HEK293 (cell line): ENCODE measurements at regions not wholly inside any gene's neighbourhood (a gene's known extent, or its start where the extent isn't known, plus 50 kb on each side); places are given as distances from the start of the nearest gene placed in this dataset.
A peak's percentile ranks its signal among the peaks of the same experiment; 100 is the strongest.

Source experiments
- CTCF ChIA-PET: fragments of 350-600 bp; formaldehyde crosslinking; extraction: SDS; loops from one replicate; lab custom pipeline; 2021; ENCODE audit warnings: antibody characterized with exemption; lab: Yijun Ruan, JAX
- POLR2A ChIA-PET: fragments of 300-600 bp; formaldehyde crosslinking; extraction: SDS; loops from one replicate; lab custom pipeline; 2020; ENCODE audit warnings: antibody characterized with exemption, inconsistent platforms; lab: Yijun Ruan, JAX
- H3K27ac ChIP-seq: fragments of 200-500 bp; sonication (Bioruptor generic); 2 replicates; pipeline ENCODE4 v1.5.1; 2014; ENCODE audit warnings: low read depth, low read length, control low read depth, inconsistent platforms; ENCODE audit errors: extremely low read depth
- H3K36me3 ChIP-seq, 2 experiments: fragments of 200-500 bp in 1 of 2; sonication (Bioruptor generic) in 1 of 2; 1 replicate in 1 of 2; 2 replicates in 1 of 2; pipeline ENCODE4 v1.5.1; 2014 to 2017; ENCODE audit warnings: inconsistent platforms in 2 of 2, low read length in 2 of 2; ENCODE audit not compliant: control insufficient read depth in 2 of 2, insufficient read depth in 1 of 2
- H3K4me1 ChIP-seq: fragments of 200-500 bp; sonication (Bioruptor generic); 2 replicates; pipeline ENCODE4 v1.5.1; 2014; ENCODE audit warnings: mild to moderate bottlenecking, low read length, inconsistent platforms; ENCODE audit not compliant: control insufficient read depth, insufficient read depth
- H3K4me3 ChIP-seq: 2 replicates; pipeline ENCODE4 v1.5.1; 2011; ENCODE audit warnings: low read depth, mild to moderate bottlenecking, control low read depth, low read length, moderate library complexity
- H3K9me3 ChIP-seq: fragments of 200-500 bp; sonication (Bioruptor generic); 2 replicates; pipeline ENCODE4 v1.5.1; 2014; ENCODE audit warnings: low read depth, low read length, inconsistent platforms; ENCODE audit not compliant: control insufficient read depth, insufficient read depth
- ZBTB1 ChIP-seq: fragments of 450-650 bp; formaldehyde crosslinking; IDR thresholded peaks from 2 replicates; pipeline ENCODE4 v1.5.1; 2016; ENCODE audit warnings: missing biosample characterization, missing genetic modification characterization
- ZBTB44 ChIP-seq: fragments of 450-650 bp; IDR thresholded peaks from 2 replicates; pipeline ENCODE4 v1.5.1; 2018; ENCODE audit warnings: missing biosample characterization, mild to moderate bottlenecking, missing genetic modification characterization
- ZBTB7A ChIP-seq: fragments of 450-650 bp; formaldehyde crosslinking; IDR thresholded peaks from 2 replicates; pipeline ENCODE4 v1.5.1; 2016; ENCODE audit warnings: low read depth, missing biosample characterization, missing genetic modification characterization
- ZNF146 ChIP-seq: fragments of 450-650 bp; formaldehyde crosslinking; IDR thresholded peaks from 2 replicates; pipeline ENCODE4 v1.5.1; 2016; ENCODE audit warnings: missing biosample characterization, missing genetic modification characterization
- ZNF223 ChIP-seq: fragments of 450-650 bp; formaldehyde crosslinking; IDR thresholded peaks from 2 replicates; pipeline ENCODE4 v1.5.1; 2016; ENCODE audit warnings: missing biosample characterization, missing genetic modification characterization
- ZNF302 ChIP-seq: fragments of 450-650 bp; formaldehyde crosslinking; IDR thresholded peaks from 2 replicates; pipeline ENCODE4 v1.5.1; 2016; ENCODE audit warnings: missing biosample characterization, missing genetic modification characterization, low read depth
- ZNF449 ChIP-seq: fragments of 450-650 bp; formaldehyde crosslinking; IDR thresholded peaks from 2 replicates; pipeline ENCODE4 v1.5.1; 2017; ENCODE audit warnings: missing biosample characterization, mild to moderate bottlenecking, missing genetic modification characterization, moderate library complexity
- ZNF514 ChIP-seq: fragments of 450-650 bp; formaldehyde crosslinking; IDR thresholded peaks from 2 replicates; pipeline ENCODE4 v1.5.1; 2016; ENCODE audit warnings: missing biosample characterization, missing genetic modification characterization
- ZNF701 ChIP-seq: fragments of 450-650 bp; formaldehyde crosslinking; IDR thresholded peaks from 2 replicates; pipeline ENCODE4 v1.5.1; 2016; ENCODE audit warnings: missing biosample characterization, missing genetic modification characterization
- ZNF747 ChIP-seq: fragments of 450-650 bp; formaldehyde crosslinking; IDR thresholded peaks from 2 replicates; pipeline ENCODE4 v1.5.1; 2016; ENCODE audit warnings: missing biosample characterization, missing genetic modification characterization
- ZNF768 ChIP-seq: fragments of 450-650 bp; formaldehyde crosslinking; IDR thresholded peaks from 2 replicates; pipeline ENCODE4 v1.5.1; 2018; ENCODE audit warnings: missing biosample characterization, mild to moderate bottlenecking, missing genetic modification characterization
- ZSCAN23 ChIP-seq: fragments of 450-650 bp; formaldehyde crosslinking; IDR thresholded peaks from 2 replicates; pipeline ENCODE4 v1.5.1; 2016; ENCODE audit warnings: missing biosample characterization, missing genetic modification characterization
- TF ChIP-seq, protein P1 (sequence below): fragments of 450-650 bp; formaldehyde crosslinking; IDR thresholded peaks from 2 replicates; pipeline ENCODE4 v1.5.1; 2016; ENCODE audit warnings: missing biosample characterization, missing genetic modification characterization
- TF ChIP-seq, protein P2 (sequence below): fragments of 450-650 bp; formaldehyde crosslinking; IDR thresholded peaks from 2 replicates; pipeline ENCODE4 v1.5.1; 2016; ENCODE audit warnings: missing biosample characterization, missing genetic modification characterization

- TF ChIP-seq, protein P1, sequence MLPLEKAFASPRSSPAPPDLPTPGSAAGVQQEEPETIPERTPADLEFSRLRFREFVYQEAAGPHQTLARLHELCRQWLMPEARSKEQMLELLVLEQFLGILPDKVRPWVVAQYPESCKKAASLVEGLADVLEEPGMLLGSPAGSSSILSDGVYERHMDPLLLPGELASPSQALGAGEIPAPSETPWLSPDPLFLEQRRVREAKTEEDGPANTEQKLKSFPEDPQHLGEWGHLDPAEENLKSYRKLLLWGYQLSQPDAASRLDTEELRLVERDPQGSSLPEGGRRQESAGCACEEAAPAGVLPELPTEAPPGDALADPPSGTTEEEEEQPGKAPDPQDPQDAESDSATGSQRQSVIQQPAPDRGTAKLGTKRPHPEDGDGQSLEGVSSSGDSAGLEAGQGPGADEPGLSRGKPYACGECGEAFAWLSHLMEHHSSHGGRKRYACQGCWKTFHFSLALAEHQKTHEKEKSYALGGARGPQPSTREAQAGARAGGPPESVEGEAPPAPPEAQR (tag by site-specific recombination) = no peak
Observed at GRCh38 chr7:119988401-119988800, 284.6 kb upstream of the KCND2 start (continued).

DNA sequence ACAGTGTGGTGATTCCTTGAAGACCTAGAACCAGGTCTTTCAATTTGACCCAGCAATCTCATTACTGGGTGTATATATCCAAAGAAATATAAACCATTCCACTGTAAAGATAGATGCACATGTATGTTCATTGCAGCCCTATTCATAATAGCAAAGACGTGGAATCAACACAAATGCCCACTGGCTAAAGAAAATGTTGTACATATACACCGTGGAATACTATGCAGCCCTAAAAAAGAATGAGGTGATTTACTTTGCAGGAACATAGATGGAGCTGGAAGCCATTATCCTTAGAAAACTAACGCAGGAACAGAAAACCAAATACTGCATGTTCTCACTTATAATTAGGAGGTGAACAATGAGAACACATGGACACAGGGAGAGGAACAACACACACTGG lies 278.0 kb upstream of the KCND2 start:
- CTCF ChIA-PET = no interaction called here
- TF ChIP-seq ZNF747 (tag by site-specific recombination) (no peak), ZNF146 (tag by site-specific recombination) (0 out of 2 replicates have a peak, but pooled peaks have one; percentile 16), ZNF768 (tag by site-specific recombination) (no peak), ZNF302 (no peak)
- TF ChIP-seq, protein P2, sequence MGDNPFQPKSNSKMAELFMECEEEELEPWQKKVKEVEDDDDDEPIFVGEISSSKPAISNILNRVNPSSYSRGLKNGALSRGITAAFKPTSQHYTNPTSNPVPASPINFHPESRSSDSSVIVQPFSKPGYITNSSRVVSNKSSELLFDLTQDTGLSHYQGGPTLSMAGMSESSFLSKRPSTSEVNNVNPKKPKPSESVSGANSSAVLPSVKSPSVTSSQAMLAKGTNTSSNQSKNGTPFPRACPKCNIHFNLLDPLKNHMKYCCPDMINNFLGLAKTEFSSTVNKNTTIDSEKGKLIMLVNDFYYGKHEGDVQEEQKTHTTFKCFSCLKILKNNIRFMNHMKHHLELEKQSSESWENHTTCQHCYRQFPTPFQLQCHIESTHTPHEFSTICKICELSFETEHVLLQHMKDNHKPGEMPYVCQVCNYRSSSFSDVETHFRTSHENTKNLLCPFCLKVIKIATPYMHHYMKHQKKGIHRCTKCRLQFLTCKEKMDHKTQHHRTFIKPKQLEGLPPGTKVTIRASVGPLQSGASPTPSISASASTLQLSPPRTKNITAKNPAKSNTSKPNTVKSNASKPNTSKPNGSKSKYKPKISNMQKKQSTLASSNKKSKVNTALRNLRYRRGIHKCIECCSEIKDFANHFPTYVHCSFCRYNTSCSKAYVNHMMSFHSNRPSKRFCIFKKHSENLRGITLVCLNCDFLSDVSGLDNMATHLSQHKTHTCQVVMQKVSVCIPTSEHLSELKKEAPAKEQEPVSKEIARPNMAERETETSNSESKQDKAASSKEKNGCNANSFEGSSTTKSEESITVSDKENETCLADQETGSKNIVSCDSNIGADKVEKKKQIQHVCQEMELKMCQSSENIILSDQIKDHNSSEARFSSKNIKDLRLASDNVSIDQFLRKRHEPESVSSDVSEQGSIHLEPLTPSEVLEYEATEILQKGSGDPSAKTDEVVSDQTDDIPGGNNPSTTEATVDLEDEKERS = 0 out of 2 replicates have a peak, but pooled peaks have one; percentile 21
- no peak overlapping the region for H3K27ac ChIP-seq
- POLR2A ChIA-PET = no interaction called here
- no peak overlapping the region for H3K4me3 ChIP-seq
- no peaks in the 10 kb centered on the region for H3K9me3 ChIP-seq
- H3K36me3 ChIP-seq = no peaks in the 10 kb centered on the region
- no peaks in the 10 kb centered on the region for H3K4me1 ChIP-seq

GRCh38 chr7:119996634-119997033 lies 276.3 kb upstream of the KCND2 start:
- no peak for TF ChIP-seq ZBTB1 (tag by site-specific recombination)
- TF ChIP-seq ZSCAN23 = no peak
- no peak for TF ChIP-seq ZNF223 (tag by site-specific recombination)
- TF ChIP-seq ZNF701 (tag by site-specific recombination) = no peak
- TF ChIP-seq ZNF449 (tag by site-specific recombination) = no peak
- no peak for TF ChIP-seq ZNF514 (tag by site-specific recombination)
- TF ChIP-seq ZBTB44 (tag by site-specific recombination) = no peak
- TF ChIP-seq ZBTB7A = no peak
- Histone ChIP-seq H3K36me3 (no peaks in the 10 kb centered on the region), H3K9me3 (no peaks in the 10 kb centered on the region), H3K4me1 (no peaks in the 10 kb centered on the region), H3K4me3 (no peak overlapping the region), H3K27ac (no peak overlapping the region)
- POLR2A ChIA-PET = no interaction called here
- CTCF ChIA-PET = no interaction called here
